ENCODE measurements at regions not wholly inside any gene's neighbourhood (a gene's known extent, or its start where the extent isn't known, plus 50 kb on each side); places are given as distances from the start of the nearest gene placed in this dataset.
"Not testable (repeated sequence)": the region's sequence is repeated elsewhere in the genome, so short reads cannot be mapped to it uniquely, and the experiment has no call there.

GRCh38 chr7:17436126-17436525, 137.7 kb downstream of the AHR start:
- Mint-ChIP-seq H3K9me3 (ENCODE audit: unreplicated experiment) (peaks cover 4% of the 10 kb centered on the region), H3K27ac (ENCODE audit: unreplicated experiment) (no peak overlapping the region), H3K27me3 (ENCODE audit: unreplicated experiment) (no peaks in the 10 kb centered on the region), H3K4me3 (ENCODE audit: unreplicated experiment) (no peak overlapping the region), H3K4me1 (ENCODE audit: unreplicated experiment) (peaks cover 14% of the 10 kb centered on the region), H3K36me3 (ENCODE audit: unreplicated experiment) (peaks cover 3% of the 10 kb centered on the region)
- no peak for DNase-seq (ENCODE audit: extremely low spot score, unreplicated experiment)
- TF ChIP-seq CTCF (IDR thresholded peaks at IDR 0.05), result no peak

- H3K27ac Mint-ChIP-seq (ENCODE audit: unreplicated experiment), result no peak overlapping the region
- H3K4me1 Mint-ChIP-seq (ENCODE audit: unreplicated experiment), result peaks cover 20% of the 10 kb centered on the region
Measured at GRCh38 chr7:17437586-17437985, 139.1 kb downstream of the AHR start.

GRCh38 chr7:17440025-17440784, 141.8 kb downstream of the AHR start:
- H3K4me1 Mint-ChIP-seq (ENCODE audit: unreplicated experiment), result peaks cover 31% of the 10 kb centered on the region
- not testable (repeated sequence) for DNase-seq (ENCODE audit: extremely low spot score, unreplicated experiment); H3K27ac Mint-ChIP-seq (ENCODE audit: unreplicated experiment); H3K9me3 Mint-ChIP-seq (ENCODE audit: unreplicated experiment); H3K4me3 Mint-ChIP-seq (ENCODE audit: unreplicated experiment); H3K36me3 Mint-ChIP-seq (ENCODE audit: unreplicated experiment); H3K27me3 Mint-ChIP-seq (ENCODE audit: unreplicated experiment)

More at GRCh38 chr7:17437586-17437985, 139.1 kb downstream of the AHR start:
- Mint-ChIP-seq H3K9me3 (ENCODE audit: unreplicated experiment) (peaks cover 4% of the 10 kb centered on the region), H3K36me3 (ENCODE audit: unreplicated experiment) (peaks cover 3% of the 10 kb centered on the region), H3K4me3 (ENCODE audit: unreplicated experiment) (no peak overlapping the region), H3K27me3 (ENCODE audit: unreplicated experiment) (no peaks in the 10 kb centered on the region)
- no peak for TF ChIP-seq CTCF (IDR thresholded peaks at IDR 0.05)
- DNase-seq (ENCODE audit: extremely low spot score, unreplicated experiment), result no peak

- no peak for DNase-seq (ENCODE audit: extremely low spot score, unreplicated experiment)
- Mint-ChIP-seq H3K4me1 (ENCODE audit: unreplicated experiment) (peaks cover 32% of the 10 kb centered on the region), H3K27ac (ENCODE audit: unreplicated experiment) (no peak overlapping the region), H3K27me3 (ENCODE audit: unreplicated experiment) (no peaks in the 10 kb centered on the region), H3K4me3 (ENCODE audit: unreplicated experiment) (no peak overlapping the region), H3K9me3 (ENCODE audit: unreplicated experiment) (no peaks in the 10 kb centered on the region), H3K36me3 (ENCODE audit: unreplicated experiment) (no peaks in the 10 kb centered on the region)
- TF ChIP-seq CTCF (IDR thresholded peaks at IDR 0.05), result no peak
Measured at GRCh38 chr7:17440831-17441230, 142.4 kb downstream of the AHR start.

- Mint-ChIP-seq H3K27me3 (ENCODE audit: unreplicated experiment) (no peaks in the 10 kb centered on the region), H3K9me3 (ENCODE audit: unreplicated experiment) (no peaks in the 10 kb centered on the region), H3K27ac (ENCODE audit: unreplicated experiment) (peak overlapping the region; percentile 23), H3K4me1 (ENCODE audit: unreplicated experiment) (peaks cover 32% of the 10 kb centered on the region), H3K36me3 (ENCODE audit: unreplicated experiment) (no peaks in the 10 kb centered on the region), H3K4me3 (ENCODE audit: unreplicated experiment) (no peak overlapping the region)
- TF ChIP-seq CTCF (IDR thresholded peaks at IDR 0.05), result no peak
- no peak for DNase-seq (ENCODE audit: extremely low spot score, unreplicated experiment)
Measured at GRCh38 chr7:17441557-17441956, 143.1 kb downstream of the AHR start.
